Choroid plexus epithelial cell (primary cell): ENCODE measurements at regions not wholly inside any gene's neighbourhood (a gene's known extent, or its start where the extent isn't known, plus 50 kb on each side); places are given as distances from the start of the nearest gene placed in this dataset.

Experiments
- DNase-seq: peaks from one replicate; pipeline ENCODE4 v3.0.0-alpha.2; 2010; ENCODE audit warnings: low read depth
- H3K4me3 ChIP-seq: 2 replicates; pipeline ENCODE4 v1.5.1; 2011; ENCODE audit warnings: low read depth, mild to moderate bottlenecking, control low read depth, low read length, moderate library complexity
- TF ChIP-seq, protein P1 (sequence below): conservative IDR thresholded peaks from 2 replicates; pipeline ENCODE4 v1.5.1; 2011; ENCODE audit warnings: low read depth, mild to moderate bottlenecking, control low read depth, inconsistent platforms, low read length, moderate library complexity

DNA sequence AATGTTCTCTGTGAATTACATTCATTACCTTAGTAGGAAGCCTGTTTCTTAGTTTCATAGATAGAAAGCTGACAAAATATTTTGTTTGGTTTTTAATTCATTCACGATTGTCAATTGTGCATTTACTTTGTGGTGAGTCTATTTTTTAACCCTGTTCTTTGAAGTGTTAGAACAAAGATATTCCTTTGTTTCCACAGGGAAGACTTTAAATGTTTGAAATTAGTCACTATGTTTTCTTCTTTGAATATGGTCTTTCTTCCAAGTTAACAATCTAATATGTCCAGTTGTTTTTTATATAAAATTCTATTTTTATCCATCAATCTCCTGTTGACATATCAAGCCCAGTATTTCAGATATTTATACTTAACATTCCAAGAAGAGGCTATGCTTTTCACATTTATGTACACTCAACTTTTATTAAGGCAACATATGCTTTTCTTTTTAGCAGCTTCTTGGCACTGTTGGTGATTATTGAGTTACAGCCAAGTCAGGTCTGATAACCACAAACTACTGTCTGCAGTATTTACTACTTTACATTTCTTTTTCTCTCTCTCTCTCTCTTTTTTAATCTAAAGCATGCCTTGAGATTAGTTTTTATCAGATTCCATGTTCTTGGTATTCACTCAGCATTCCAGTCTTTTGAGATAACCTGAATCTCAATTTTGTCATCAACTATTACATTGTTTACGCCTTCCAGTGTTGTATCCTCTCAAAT lies 812.8 kb upstream of the SLC10A2 start:
- DNase-seq = peak; percentile 39
- no peak overlapping the region for H3K4me3 ChIP-seq
- TF ChIP-seq, protein P1, sequence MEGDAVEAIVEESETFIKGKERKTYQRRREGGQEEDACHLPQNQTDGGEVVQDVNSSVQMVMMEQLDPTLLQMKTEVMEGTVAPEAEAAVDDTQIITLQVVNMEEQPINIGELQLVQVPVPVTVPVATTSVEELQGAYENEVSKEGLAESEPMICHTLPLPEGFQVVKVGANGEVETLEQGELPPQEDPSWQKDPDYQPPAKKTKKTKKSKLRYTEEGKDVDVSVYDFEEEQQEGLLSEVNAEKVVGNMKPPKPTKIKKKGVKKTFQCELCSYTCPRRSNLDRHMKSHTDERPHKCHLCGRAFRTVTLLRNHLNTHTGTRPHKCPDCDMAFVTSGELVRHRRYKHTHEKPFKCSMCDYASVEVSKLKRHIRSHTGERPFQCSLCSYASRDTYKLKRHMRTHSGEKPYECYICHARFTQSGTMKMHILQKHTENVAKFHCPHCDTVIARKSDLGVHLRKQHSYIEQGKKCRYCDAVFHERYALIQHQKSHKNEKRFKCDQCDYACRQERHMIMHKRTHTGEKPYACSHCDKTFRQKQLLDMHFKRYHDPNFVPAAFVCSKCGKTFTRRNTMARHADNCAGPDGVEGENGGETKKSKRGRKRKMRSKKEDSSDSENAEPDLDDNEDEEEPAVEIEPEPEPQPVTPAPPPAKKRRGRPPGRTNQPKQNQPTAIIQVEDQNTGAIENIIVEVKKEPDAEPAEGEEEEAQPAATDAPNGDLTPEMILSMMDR = no peak

DNA sequence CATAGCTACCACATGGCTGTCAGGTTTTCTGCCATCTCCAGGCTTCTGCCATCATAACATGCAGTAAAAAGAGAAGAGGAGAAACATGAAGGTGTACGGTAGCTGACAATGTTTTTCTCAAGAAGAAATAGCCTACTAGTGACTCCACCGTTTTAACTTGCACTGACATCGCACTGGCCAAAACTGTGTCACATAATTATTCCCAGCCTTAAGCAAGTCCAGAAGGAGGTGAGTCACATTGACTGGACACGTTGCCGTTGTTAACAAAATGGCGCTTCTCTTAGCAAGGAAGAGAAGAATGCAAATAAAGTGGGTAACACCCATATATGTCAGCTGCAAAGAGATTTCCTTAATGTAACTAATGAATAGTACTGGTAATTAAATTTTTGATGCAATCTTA lies 810.4 kb upstream of the SLC10A2 start:
- no peak for DNase-seq
- H3K4me3 ChIP-seq = no peak overlapping the region
- TF ChIP-seq, protein P1 = no peak

DNA sequence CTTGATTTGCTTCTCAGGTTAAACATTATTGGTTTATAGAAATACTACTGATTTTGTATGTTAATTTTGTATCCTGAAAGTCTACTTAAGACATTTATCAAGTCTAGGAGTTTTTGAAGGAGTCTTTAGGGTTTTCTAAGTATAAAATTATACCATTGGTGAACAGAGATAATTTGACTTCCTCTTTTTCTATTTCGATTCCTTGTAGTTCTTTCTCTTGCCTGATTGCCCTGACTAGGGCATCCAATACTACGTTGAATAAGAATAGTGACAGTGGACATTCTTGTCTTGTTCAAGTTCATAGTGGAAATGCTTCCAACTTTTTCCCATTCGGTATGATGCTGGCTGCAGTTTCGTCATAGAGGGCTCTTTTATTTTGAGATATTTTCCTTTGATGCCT lies 807.5 kb upstream of the SLC10A2 start:
- H3K4me3 ChIP-seq = no peak overlapping the region
- TF ChIP-seq, protein P1 = no peak
- no peak for DNase-seq

DNA sequence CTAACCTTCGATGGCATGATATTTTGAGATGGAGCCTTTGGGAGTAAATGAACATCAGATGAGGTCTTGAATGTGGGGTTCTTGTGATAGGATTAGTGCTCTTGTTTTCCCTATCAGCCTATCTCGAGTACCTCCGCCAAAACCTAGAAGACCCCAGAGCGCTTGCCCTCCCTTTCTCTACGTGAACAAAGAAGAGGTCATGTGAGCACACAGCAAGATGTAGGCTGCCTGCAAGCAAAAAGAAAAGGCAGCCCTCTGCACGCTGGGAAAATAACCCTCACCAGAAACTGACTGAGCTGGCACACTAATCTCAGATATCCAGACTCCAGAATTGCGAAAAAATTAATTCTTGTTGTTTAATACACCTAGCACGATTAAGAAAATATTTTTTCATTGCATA lies 799.8 kb upstream of the SLC10A2 start:
- TF ChIP-seq, protein P1 = no peak
- DNase-seq = no peak
- no peak overlapping the region for H3K4me3 ChIP-seq

- TF ChIP-seq, protein P1 = no peak
- H3K4me3 ChIP-seq = no peak overlapping the region
- no peak for DNase-seq
These were observed 796.3 kb upstream of the SLC10A2 start for GRCh38 chr13:103862525-103862924.

DNA sequence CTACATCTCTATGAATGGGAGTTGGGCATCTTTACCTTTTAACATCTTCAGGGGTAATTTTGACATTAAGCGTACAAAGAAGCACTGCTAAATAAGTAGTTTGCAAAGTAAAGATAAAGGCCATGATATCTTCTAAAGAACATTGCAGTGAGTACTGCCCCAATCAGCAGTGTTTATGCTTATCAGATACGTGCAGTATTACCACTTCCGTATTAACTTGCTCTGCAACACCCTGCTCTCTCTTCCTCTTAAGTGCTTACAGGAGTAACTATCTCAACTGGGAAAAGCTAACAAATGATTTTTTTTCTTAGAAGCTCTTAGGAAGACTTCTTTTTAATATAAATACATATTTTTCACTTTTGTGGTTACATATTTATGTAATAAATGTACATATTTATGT lies 793.7 kb upstream of the SLC10A2 start:
- TF ChIP-seq, protein P1 = no peak

GRCh38 chr13:103852036-103852435 lies 785.8 kb upstream of the SLC10A2 start:
- H3K4me3 ChIP-seq = no peak overlapping the region
- TF ChIP-seq, protein P1 = no peak
- DNase-seq = no peak

More for the DNA sequence above, 793.7 kb upstream of the SLC10A2 start:
- no peak overlapping the region for H3K4me3 ChIP-seq
- no peak for DNase-seq
